GM12892 (cell line): ENCODE measurements at regions not wholly inside any gene's neighbourhood (a gene's known extent, or its start where the extent isn't known, plus 50 kb on each side); places are given as distances from the start of the nearest gene placed in this dataset.

ENCODE experiments used
- POLR2A ChIP-seq: IDR thresholded peaks from 2 replicates; pipeline ENCODE4 v1.6.1; 2011; ENCODE audit warnings: low read depth, low read length, control low read depth
- POLR2AphosphoS5 ChIP-seq: IDR thresholded peaks from 2 replicates; pipeline ENCODE4 v1.6.1; 2011; ENCODE audit warnings: low read depth, low read length, control low read depth

- TF ChIP-seq POLR2A (no peak), POLR2AphosphoS5 (no peak)
Measured at GRCh38 chr2:139773720-139774277, 993.6 kb upstream of the NXPH2 start.
